HG03342 (cell line): ENCODE measurements at regions not wholly inside any gene's neighbourhood (a gene's known extent, or its start where the extent isn't known, plus 50 kb on each side); places are given as distances from the start of the nearest gene placed in this dataset.
"Not testable (repeated sequence)": the region's sequence is repeated elsewhere in the genome, so short reads cannot be mapped to it uniquely, and the experiment has no call there.

Experiments
- ATAC-seq: cut with Tn5 transposase; IDR thresholded peaks from one replicate; pipeline ENCODE4 v1.9.1; 2021; ENCODE audit warnings: mild to moderate bottlenecking, moderate library complexity; ENCODE audit not compliant: unreplicated experiment

GRCh38 chr7:131688738-131689661 is 132.6 kb upstream of the PODXL start:
- peak; percentile 68 for ATAC-seq

DNA sequence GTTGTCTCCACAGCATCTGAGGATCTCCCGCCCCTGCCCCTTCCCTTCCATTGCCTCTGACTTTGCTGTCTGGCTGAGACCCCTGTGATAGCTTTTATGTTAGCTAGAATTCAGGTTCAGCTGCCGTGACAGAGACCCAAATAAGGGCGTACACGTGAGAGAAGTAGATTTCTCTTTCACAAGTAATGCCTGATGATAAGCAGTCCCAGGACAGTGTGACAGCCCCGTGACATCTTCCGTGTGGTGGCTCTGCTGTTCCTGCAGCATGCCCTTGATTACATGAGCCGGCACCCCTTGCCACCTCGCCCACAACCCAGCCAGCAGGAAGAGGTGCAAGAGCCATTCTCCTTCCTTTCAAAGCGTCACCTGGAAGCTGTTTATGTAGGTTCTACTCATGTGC is 130.9 kb upstream of the PODXL start:
- ATAC-seq: no peak

DNA sequence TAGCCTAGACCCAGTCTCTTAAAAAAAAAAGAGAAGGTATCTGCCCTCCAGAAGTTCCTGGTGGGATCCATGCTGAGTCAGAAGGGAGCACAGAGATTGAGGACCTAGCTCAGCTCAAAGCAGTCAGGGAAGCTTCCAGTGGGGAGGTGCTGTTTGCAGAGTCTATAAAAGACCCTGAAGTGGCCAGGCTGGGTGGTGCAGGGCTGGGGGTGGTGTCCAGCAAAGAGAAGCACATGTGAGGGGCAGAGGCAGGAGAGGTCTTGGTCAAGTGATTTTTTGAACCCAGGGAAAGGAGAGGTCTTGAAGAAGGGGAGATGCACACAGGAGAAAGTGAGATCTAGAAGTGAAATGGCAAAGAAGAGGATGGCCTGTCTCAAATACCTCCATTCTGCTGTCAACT is 130.4 kb upstream of the PODXL start:
- ATAC-seq: no peak

GRCh38 chr7:131683536-131684125 is 127.2 kb upstream of the PODXL start:
- ATAC-seq: no peak

GRCh38 chr7:131681961-131682360 is 125.5 kb upstream of the PODXL start:
- no peak for ATAC-seq

- ATAC-seq: not testable (repeated sequence)
Measured at GRCh38 chr7:131679071-131679470, 122.6 kb upstream of the PODXL start.

GRCh38 chr7:131676850-131677249 is 120.4 kb upstream of the PODXL start:
- not testable (repeated sequence) for ATAC-seq

DNA sequence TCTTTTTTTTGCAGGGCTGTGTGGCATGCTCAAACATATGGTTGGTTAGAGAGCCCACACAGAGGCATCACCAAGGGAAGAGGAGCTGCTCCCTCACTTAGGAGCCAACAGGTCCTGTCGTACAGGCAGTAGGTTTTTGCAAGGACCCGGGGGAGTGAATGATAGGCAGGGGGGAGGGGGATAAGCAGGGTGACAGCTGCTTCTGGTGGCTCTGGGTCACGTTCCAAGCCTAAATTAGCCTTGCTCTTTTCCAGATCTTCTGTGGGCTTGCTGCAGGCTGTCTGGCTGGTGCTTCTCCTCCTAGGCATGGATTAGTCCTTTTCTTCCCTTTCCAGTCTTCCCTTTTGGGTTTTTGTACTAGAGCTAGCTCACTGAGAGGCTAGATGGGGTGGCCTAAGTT is 117.7 kb upstream of the PODXL start:
- ATAC-seq: no peak

DNA sequence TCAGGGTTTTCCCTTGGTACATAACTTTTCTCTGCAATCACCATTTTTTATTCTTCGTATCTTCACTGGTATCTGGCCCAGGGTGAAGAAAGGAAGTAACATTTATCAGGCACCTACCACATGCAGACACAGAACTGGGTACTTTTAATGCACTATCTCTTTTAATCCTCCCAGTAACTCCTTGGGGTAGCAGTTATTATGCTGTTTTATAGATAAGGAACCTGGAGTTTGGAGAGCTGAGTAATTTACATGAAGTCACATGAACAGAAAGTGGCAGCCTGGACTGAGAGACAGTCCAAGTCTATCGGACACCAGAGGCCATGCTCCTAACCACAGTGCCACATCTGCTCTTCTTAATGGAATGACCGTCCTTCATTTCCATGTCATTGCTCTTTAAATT is 117.1 kb upstream of the PODXL start:
- ATAC-seq: no peak

GRCh38 chr7:131670406-131670805 is 114.0 kb upstream of the PODXL start:
- no peak for ATAC-seq

- ATAC-seq: no peak
Measured at GRCh38 chr7:131667699-131668098, 111.3 kb upstream of the PODXL start.

DNA sequence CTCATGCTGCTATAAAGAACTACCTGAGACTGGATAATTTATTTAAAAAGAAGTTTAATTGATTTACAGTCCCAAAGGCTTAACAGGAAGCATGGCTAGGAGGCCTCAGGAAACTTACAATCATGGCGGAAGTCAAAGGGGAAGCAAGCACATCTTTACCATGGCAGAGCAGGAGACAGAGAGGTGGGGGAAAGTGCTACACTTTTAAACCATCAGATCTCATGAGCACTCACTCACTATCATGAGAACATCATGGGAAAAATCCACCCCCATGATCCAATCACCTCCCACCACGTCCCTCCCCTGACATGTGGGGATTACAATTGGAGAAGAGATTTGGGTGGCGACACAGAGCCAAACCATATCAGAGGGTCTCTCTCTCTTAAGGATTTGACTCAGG is 108.6 kb upstream of the PODXL start:
- ATAC-seq: no peak

- no peak for ATAC-seq
Measured at GRCh38 chr7:131664570-131664969, 108.1 kb upstream of the PODXL start.

- not testable (repeated sequence) for ATAC-seq
Measured at GRCh38 chr7:131662301-131662873, 106.0 kb upstream of the PODXL start.

DNA sequence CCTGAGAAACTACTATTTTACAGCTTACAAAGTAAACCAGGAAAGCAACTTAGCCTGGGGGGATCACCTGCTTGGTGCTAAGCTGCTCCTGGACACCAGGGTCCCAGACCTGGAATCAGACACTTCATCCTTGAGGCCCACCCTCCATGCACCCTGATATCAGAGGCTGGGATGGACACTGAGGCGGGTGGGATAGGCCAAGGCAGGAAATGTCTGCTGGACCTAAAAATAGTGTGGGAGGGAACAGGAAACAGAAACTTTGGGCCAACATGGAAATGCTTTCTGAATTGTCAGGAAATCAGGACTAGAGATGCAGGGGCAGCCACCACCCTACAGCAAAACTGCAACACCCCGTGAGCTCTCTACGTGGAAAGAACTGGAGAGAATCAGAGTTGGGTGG is 101.5 kb upstream of the PODXL start:
- no peak for ATAC-seq

- ATAC-seq: no peak
Measured at GRCh38 chr7:131656980-131657723, 100.7 kb upstream of the PODXL start.

DNA sequence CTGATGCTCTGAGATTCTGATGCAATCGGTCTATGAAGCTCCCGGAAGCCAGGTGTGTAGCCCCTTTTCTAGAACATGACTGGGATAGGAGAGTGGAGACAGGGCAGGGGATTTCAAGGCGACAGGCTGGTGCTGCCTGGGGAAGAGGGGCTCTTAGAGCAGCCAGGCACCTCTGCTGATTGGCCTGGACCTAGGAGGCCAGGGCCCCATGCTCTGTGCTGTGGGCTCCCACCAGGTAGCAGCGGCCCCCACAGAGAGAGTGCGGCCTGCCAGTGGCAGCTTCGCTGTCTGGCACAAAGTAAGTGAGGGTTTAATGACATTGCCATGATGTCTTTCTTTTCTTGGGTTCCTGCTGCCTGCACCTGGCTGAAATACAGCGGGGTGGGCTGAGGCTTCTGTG is 99.4 kb upstream of the PODXL start:
- ATAC-seq: no peak

DNA sequence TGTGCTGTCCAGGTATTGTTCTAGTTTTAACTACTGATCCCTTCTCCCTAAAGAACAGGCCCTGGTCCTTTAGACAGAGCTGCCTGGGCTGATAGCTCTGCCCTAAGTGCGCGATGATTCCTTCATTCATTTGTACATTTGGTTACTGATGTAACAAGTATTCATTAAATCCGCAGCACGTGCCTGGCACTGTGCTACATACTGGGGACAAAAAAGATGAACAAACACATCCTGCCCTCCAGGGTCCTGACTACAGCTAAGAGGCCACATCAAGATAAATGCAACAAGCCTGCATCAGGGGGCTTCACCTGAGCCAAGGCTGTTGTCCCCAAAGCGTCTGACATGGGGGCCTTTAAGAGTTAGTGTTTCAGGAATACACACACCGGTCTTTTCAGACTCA is 99.0 kb upstream of the PODXL start:
- no peak for ATAC-seq

GRCh38 chr7:131654668-131655326 is 98.4 kb upstream of the PODXL start:
- peak; percentile 96 for ATAC-seq

GRCh38 chr7:131654249-131654558 is 97.8 kb upstream of the PODXL start:
- no peak for ATAC-seq
